Tibial artery (tissue), 4 donors: ENCODE measurements at regions not wholly inside any gene's neighbourhood (a gene's known extent, or its start where the extent isn't known, plus 50 kb on each side); places are given as distances from the start of the nearest gene placed in this dataset.

Experiments
- DNase-seq, 2 donors: peaks; one replicate each; pipeline ENCODE4 v3.0.0-alpha.2; 2019
- H3K27ac ChIP-seq, 2 donors: fragments of 200-600 bp; sonication (generic) in 1 of 2; 1 replicate in 1 of 2; 2 replicates in 1 of 2; pipeline ENCODE4 v1.5.1; 2018 to 2019; ENCODE audit warnings: mild to moderate bottlenecking in 1 of 2
- H3K27me3 ChIP-seq, 2 donors: fragments of 200-600 bp; sonication (generic) in 1 of 2; one replicate each; pipeline versions ENCODE4 v1.5.1 to v1.6.0; 2016 to 2019
- H3K36me3 ChIP-seq, 3 donors: fragments of 200-600 bp; sonication (generic) in 2 of 3; one replicate each; pipeline ENCODE4 v1.5.1; 2016 to 2019; ENCODE audit warnings: mild to moderate bottlenecking in 2 of 3
- H3K4me1 ChIP-seq, 4 donors: fragments of 200-600 bp; sonication (generic) in 2 of 4; 1 replicate in 3 of 4; 2 replicates in 1 of 4; pipeline ENCODE4 v1.5.1; 2016 to 2019
- H3K4me3 ChIP-seq, 2 donors: fragments of 200-600 bp; sonication (generic) in 1 of 2; 1 replicate in 1 of 2; 2 replicates in 1 of 2; pipeline ENCODE4 v1.5.1; 2018 to 2019; ENCODE audit warnings: mild to moderate bottlenecking in 2 of 2
- H3K9me3 ChIP-seq, 3 donors: fragments of 200-600 bp; sonication (generic) in 1 of 3; one replicate each; pipeline ENCODE4 v1.5.1; 2016 to 2019
- intact Hi-C: fragments of 100-400 bp; cut with DNase I; formaldehyde crosslinking; loops from one replicate; pipeline ENCODE4 v1.15.0; 2023; ENCODE audit warnings: low total_unique reads
- TF ChIP-seq, protein P1 (sequence below), 2 experiments: fragments of 200-600 bp in 1 of 2; fragments of 450-650 bp in 1 of 2; IDR thresholded peaks; one replicate each; pipeline ENCODE4 v1.5.1; 2017 to 2019; ENCODE audit warnings: antibody characterized with exemption in 2 of 2, mild to moderate bottlenecking in 1 of 2, moderate library complexity in 1 of 2

GRCh38 chr10:55367555-55367954, 566.5 kb upstream of the PCDH15 start:
- Histone ChIP-seq H3K27me3 (no peaks in the 10 kb centered on the region), H3K4me1 (no peaks in the 10 kb centered on the region), H3K9me3 (no peaks in the 10 kb centered on the region), H3K27ac (no peak overlapping the region), H3K4me3 (no peak overlapping the region), H3K36me3 (no peaks in the 10 kb centered on the region)
- TF ChIP-seq, protein P1, sequence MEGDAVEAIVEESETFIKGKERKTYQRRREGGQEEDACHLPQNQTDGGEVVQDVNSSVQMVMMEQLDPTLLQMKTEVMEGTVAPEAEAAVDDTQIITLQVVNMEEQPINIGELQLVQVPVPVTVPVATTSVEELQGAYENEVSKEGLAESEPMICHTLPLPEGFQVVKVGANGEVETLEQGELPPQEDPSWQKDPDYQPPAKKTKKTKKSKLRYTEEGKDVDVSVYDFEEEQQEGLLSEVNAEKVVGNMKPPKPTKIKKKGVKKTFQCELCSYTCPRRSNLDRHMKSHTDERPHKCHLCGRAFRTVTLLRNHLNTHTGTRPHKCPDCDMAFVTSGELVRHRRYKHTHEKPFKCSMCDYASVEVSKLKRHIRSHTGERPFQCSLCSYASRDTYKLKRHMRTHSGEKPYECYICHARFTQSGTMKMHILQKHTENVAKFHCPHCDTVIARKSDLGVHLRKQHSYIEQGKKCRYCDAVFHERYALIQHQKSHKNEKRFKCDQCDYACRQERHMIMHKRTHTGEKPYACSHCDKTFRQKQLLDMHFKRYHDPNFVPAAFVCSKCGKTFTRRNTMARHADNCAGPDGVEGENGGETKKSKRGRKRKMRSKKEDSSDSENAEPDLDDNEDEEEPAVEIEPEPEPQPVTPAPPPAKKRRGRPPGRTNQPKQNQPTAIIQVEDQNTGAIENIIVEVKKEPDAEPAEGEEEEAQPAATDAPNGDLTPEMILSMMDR (IDR thresholded peaks at IDR 0.05) = no peak
- no peak for DNase-seq
- intact Hi-C loops = no loop called here

GRCh38 chr10:55358539-55358938, 557.5 kb upstream of the PCDH15 start:
- Histone ChIP-seq H3K9me3 (no peaks in the 10 kb centered on the region), H3K27ac (no peak overlapping the region), H3K27me3 (no peaks in the 10 kb centered on the region), H3K4me1 (no peaks in the 10 kb centered on the region), H3K36me3 (no peaks in the 10 kb centered on the region), H3K4me3 (no peak overlapping the region)
- TF ChIP-seq, protein P1 (IDR thresholded peaks at IDR 0.05) = no peak
- intact Hi-C loops = no loop called here
- no peak for DNase-seq

- no peaks in the 10 kb centered on the region for H3K9me3 ChIP-seq
- no peaks in the 10 kb centered on the region for H3K36me3 ChIP-seq
- H3K4me3 ChIP-seq = no peak overlapping the region
- no peaks in the 10 kb centered on the region for H3K27me3 ChIP-seq
- no peaks in the 10 kb centered on the region for H3K4me1 ChIP-seq
- TF ChIP-seq, protein P1 (IDR thresholded peaks at IDR 0.05) = no peak
- H3K27ac ChIP-seq = no peak overlapping the region
- intact Hi-C loops = no loop called here
- DNase-seq = no peak
Measured at GRCh38 chr10:55353414-55353813, 552.4 kb upstream of the PCDH15 start.

DNA sequence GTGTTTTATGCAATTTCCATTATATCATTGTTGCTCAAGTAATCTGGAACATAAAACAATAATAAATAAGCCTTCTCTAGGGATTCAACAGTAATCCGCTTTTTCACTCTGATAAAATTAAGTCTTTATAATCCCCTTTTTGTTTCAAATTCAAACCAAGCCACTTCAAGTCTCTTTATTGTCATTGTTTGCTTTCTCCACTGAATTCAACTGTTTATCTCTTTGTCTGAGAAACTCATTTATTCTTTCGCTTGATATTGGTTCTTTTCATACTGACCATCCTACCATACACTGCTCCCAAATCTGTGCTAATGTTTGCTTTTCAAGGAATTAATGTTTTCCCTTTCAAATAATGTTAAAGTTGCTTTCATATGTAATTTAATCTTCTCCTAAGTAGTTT, 550.4 kb upstream of the PCDH15 start:
- no peak for DNase-seq
- Histone ChIP-seq H3K4me3 (no peak overlapping the region), H3K27me3 (no peaks in the 10 kb centered on the region), H3K9me3 (no peaks in the 10 kb centered on the region), H3K36me3 (no peaks in the 10 kb centered on the region), H3K4me1 (no peaks in the 10 kb centered on the region), H3K27ac (no peak overlapping the region)
- TF ChIP-seq, protein P1 (IDR thresholded peaks at IDR 0.05) = no peak
- intact Hi-C loops = no loop called here

GRCh38 chr10:55348534-55348933, 547.5 kb upstream of the PCDH15 start:
- Histone ChIP-seq H3K4me1 (no peaks in the 10 kb centered on the region), H3K36me3 (no peaks in the 10 kb centered on the region), H3K9me3 (no peaks in the 10 kb centered on the region), H3K4me3 (no peak overlapping the region), H3K27me3 (no peaks in the 10 kb centered on the region), H3K27ac (no peak overlapping the region)
- intact Hi-C loops = no loop called here
- no peak for DNase-seq
- TF ChIP-seq, protein P1 (IDR thresholded peaks at IDR 0.05) = no peak

- Histone ChIP-seq H3K27ac (no peak overlapping the region), H3K36me3 (no peaks in the 10 kb centered on the region), H3K4me1 (no peaks in the 10 kb centered on the region), H3K9me3 (no peaks in the 10 kb centered on the region), H3K4me3 (no peak overlapping the region), H3K27me3 (no peaks in the 10 kb centered on the region)
- intact Hi-C loops = no loop called here
- no peak for DNase-seq
- TF ChIP-seq, protein P1 (IDR thresholded peaks at IDR 0.05) = no peak
Measured at GRCh38 chr10:55330486-55330885, 529.5 kb upstream of the PCDH15 start.
